A549 (cell line): ENCODE measurements at regions not wholly inside any gene's neighbourhood (a gene's known extent, or its start where the extent isn't known, plus 50 kb on each side); places are given as distances from the start of the nearest gene placed in this dataset.

Source experiments
- ATAC-seq, 2 experiments: fragments of 200-7000 bp in 1 of 2; fragments of >200 bp in 1 of 2; cut with Nextera tagmentation in 1 of 2; cut with Tn5 transposase in 1 of 2; 3 replicates each; pipeline versions ENCODE4 v1.8.0 to v1.9.1; 2018 to 2020; ENCODE audit warnings: mild to moderate bottlenecking in 1 of 2, moderate library complexity in 1 of 2
- CTCF ChIA-PET: fragments of 300-600 bp; sonication (Branson Sonifier 250); formaldehyde crosslinking; extraction: SDS; loops from one replicate; lab custom pipeline; 2021; ENCODE audit warnings: antibody characterized with exemption, inconsistent platforms; lab: Yijun Ruan, JAX
- POLR2A ChIA-PET: fragments of 350-600 bp; formaldehyde crosslinking; extraction: SDS; loops from one replicate; lab custom pipeline; 2021; ENCODE audit warnings: antibody characterized with exemption, inconsistent platforms; lab: Yijun Ruan, JAX
- DNase-seq, 2 experiments: peaks; one replicate each; pipeline versions ENCODE4 v3.0.0 to v3.0.0-alpha.2; 2011 to 2016; ENCODE audit warnings: low read depth in 1 of 2, low spot score in 1 of 2
- FAIRE-seq: peaks from 2 replicates; lab custom pipeline; 2011; peaks lifted over from hg19 to GRCh38; lab: Jason Lieb, UNC
- H3K27ac ChIP-seq, 2 experiments: fragments of >200 bp; sonication (Bioruptor Twin); formaldehyde crosslinking; 3 replicates each; pipeline ENCODE4 v1.5.1; 2016 to 2017
- H3K4me1 ChIP-seq: fragments of >200 bp; sonication (Bioruptor Twin); formaldehyde crosslinking; 3 replicates; pipeline ENCODE4 v1.6.1; 2016
- H3K4me2 ChIP-seq: fragments of >200 bp; sonication (Bioruptor Twin); formaldehyde crosslinking; 3 replicates; pipeline ENCODE4 v1.6.1; 2016
- H3K4me3 ChIP-seq: fragments of >200 bp; sonication (Bioruptor Twin); formaldehyde crosslinking; 3 replicates; pipeline ENCODE4 v1.5.1; 2016
- H3K9me3 ChIP-seq: fragments of >200 bp; sonication (Bioruptor Twin); formaldehyde crosslinking; 3 replicates; pipeline ENCODE4 v1.6.1; 2016
- BHLHE40 ChIP-seq: IDR thresholded peaks from 2 replicates; pipeline ENCODE4 v1.6.1; 2012; ENCODE audit warnings: low read depth, low read length, inconsistent platforms
- CHD2 ChIP-seq: fragments of 150-350 bp; IDR thresholded peaks from 2 replicates; pipeline ENCODE4 v1.6.1; 2014; ENCODE audit warnings: low read length; ENCODE audit not compliant: partially characterized antibody
- E2F6 ChIP-seq: IDR thresholded peaks from 2 replicates; pipeline ENCODE4 v1.6.1; 2012; ENCODE audit warnings: low read depth, borderline replicate concordance
- ELK1 ChIP-seq: fragments of 150-350 bp; IDR thresholded peaks from 2 replicates; pipeline ENCODE4 v1.6.1; 2014; ENCODE audit warnings: low read depth, mild to moderate bottlenecking, low read length
- EP300 ChIP-seq, 2 experiments: fragments of >200 bp; sonication (Bioruptor Twin); formaldehyde crosslinking; IDR thresholded peaks; 2 replicates in 1 of 2; 3 replicates in 1 of 2; pipeline ENCODE4 v1.6.1; 2016 to 2017
- ESRRA ChIP-seq: fragments of 150-350 bp; IDR thresholded peaks from 2 replicates; pipeline ENCODE4 v1.6.1; 2014; ENCODE audit warnings: mild to moderate bottlenecking, low read length, borderline replicate concordance
- FOSL2 ChIP-seq, 2 experiments: fragments of 450-650 bp in 1 of 2; fragments of >200 bp in 1 of 2; sonication (Bioruptor Twin) in 1 of 2; formaldehyde crosslinking; IDR thresholded peaks; 2 replicates each; pipeline versions ENCODE4 v1.5.0 to v1.6.1; 2016 to 2020; ENCODE audit warnings: mild to moderate bottlenecking in 1 of 2, moderate library complexity in 1 of 2
- GATA3 ChIP-seq: IDR thresholded peaks from 2 replicates; pipeline ENCODE4 v1.6.1; 2012; ENCODE audit warnings: borderline replicate concordance
- HES2 ChIP-seq: fragments of >200 bp; sonication (Bioruptor Twin); formaldehyde crosslinking; IDR thresholded peaks from 2 replicates; pipeline ENCODE4 v1.6.1; 2016
- HEYL ChIP-seq: fragments of 250-450 bp; sonication (Bioruptor Pico); IDR thresholded peaks from 2 replicates; pipeline ENCODE4 v1.8.0; 2021; ENCODE audit warnings: mild to moderate bottlenecking, moderate library complexity
- HMGXB4 ChIP-seq: fragments of 250-450 bp; sonication (Bioruptor Pico); IDR thresholded peaks from 2 replicates; pipeline ENCODE4 v1.5.0; 2021; ENCODE audit warnings: mild to moderate bottlenecking, moderate library complexity, borderline replicate concordance
- HOXB13 ChIP-seq: fragments of 250-450 bp; sonication (Bioruptor Pico); IDR thresholded peaks from 2 replicates; pipeline ENCODE4 v1.5.0; 2020; ENCODE audit warnings: low read depth, mild to moderate bottlenecking, moderate library complexity
- HOXB5 ChIP-seq: fragments of 250-450 bp; sonication (Bioruptor Pico); IDR thresholded peaks from 2 replicates; pipeline ENCODE4 v1.5.0; 2020; ENCODE audit warnings: mild to moderate bottlenecking, moderate library complexity
- JUN ChIP-seq, 2 experiments: fragments of >200 bp; sonication (Bioruptor Twin); formaldehyde crosslinking; IDR thresholded peaks; 2 replicates in 1 of 2; 3 replicates in 1 of 2; pipeline ENCODE4 v1.6.1; 2016 to 2017
- KDM5A ChIP-seq: fragments of 200-600 bp; sonication (generic); IDR thresholded peaks from 2 replicates; pipeline ENCODE4 v1.6.1; 2016; ENCODE audit warnings: antibody characterized with exemption, mild to moderate bottlenecking
- MAFK ChIP-seq: fragments of 450-650 bp; IDR thresholded peaks from 2 replicates; pipeline ENCODE4 v1.6.1; 2014; ENCODE audit not compliant: partially characterized antibody
- MAX ChIP-seq: IDR thresholded peaks from 2 replicates; pipeline ENCODE4 v1.6.1; 2012
- NPAS2 ChIP-seq: fragments of 250-450 bp; sonication (Bioruptor Pico); IDR thresholded peaks from 2 replicates; pipeline ENCODE4 v1.8.0; 2022; ENCODE audit warnings: mild to moderate bottlenecking, moderate library complexity, borderline replicate concordance
- PBX3 ChIP-seq: IDR thresholded peaks from 2 replicates; pipeline ENCODE4 v1.6.1; 2012
- PHF8 ChIP-seq: fragments of 200-600 bp; sonication (generic); IDR thresholded peaks from 2 replicates; pipeline ENCODE4 v1.6.1; 2016; ENCODE audit warnings: low read depth, mild to moderate bottlenecking, antibody characterized with exemption, moderate library complexity, borderline replicate concordance
- POLR2AphosphoS2 ChIP-seq: conservative IDR thresholded peaks from 2 replicates; pipeline ENCODE4 v1.6.1; 2012; ENCODE audit warnings: low read length, improper control_type of control experiment, inconsistent platforms
- RCOR1 ChIP-seq: fragments of 150-350 bp; IDR thresholded peaks from 2 replicates; pipeline ENCODE4 v1.6.1; 2014; ENCODE audit warnings: antibody characterized with exemption, low read length, low read depth
- RFX5 ChIP-seq: fragments of 450-650 bp; IDR thresholded peaks from 2 replicates; pipeline ENCODE4 v1.7.1; 2014; ENCODE audit warnings: antibody characterized with exemption, mild to moderate bottlenecking, moderate library complexity
- ZC3H11A ChIP-seq: fragments of 450-650 bp; IDR thresholded peaks from 2 replicates; pipeline ENCODE4 v1.6.1; 2014; ENCODE audit warnings: antibody characterized with exemption, mild to moderate bottlenecking
- ZFP36 ChIP-seq: fragments of 450-650 bp; IDR thresholded peaks from 2 replicates; pipeline ENCODE4 v1.6.1; 2014; ENCODE audit warnings: borderline replicate concordance; ENCODE audit not compliant: partially characterized antibody
- ZSCAN20 ChIP-seq: fragments of 250-450 bp; sonication (Bioruptor Pico); IDR thresholded peaks from 2 replicates; pipeline ENCODE4 v1.8.0; 2022; ENCODE audit warnings: mild to moderate bottlenecking, moderate library complexity
- WGBS: methylation state at CpG from one replicate; pipeline ENCODE4 v1.1.6; 2017; ENCODE audit errors: missing lambda C conversion rate; 5-methylcytosine and 5-hydroxymethylcytosine counted together

GRCh38 chr17:62910277-62910676, 55.8 kb upstream of the TANC2 start:
- CTCF ChIA-PET, result interaction anchor here (0.9 to 2.2 kb wide), 4 partner anchors 10 to 497 kb away, joined by 3 to 4 read pairs (median 4); no protein-coding TSS in a partner anchor
- DNase-seq (no peak), FAIRE-seq (peak; percentile 61), ATAC-seq (no peak)
- H3K4me1 ChIP-seq, result no peaks in the 10 kb centered on the region
- 32% methylated on average over 4 of the region's 4 CpGs for WGBS
- H3K4me2 ChIP-seq, result no peak overlapping the region
- no peak overlapping the region for H3K27ac ChIP-seq
- H3K9me3 ChIP-seq, result peaks cover 9% of the 10 kb centered on the region; the same call in 1 of the 3 replicates
- TF ChIP-seq E2F6 (no peak), PBX3 (no peak), HMGXB4 (CRISPR knock-in tag) (no peak)
- no peak overlapping the region for H3K4me3 ChIP-seq
- POLR2A ChIA-PET, result no interaction called here

- Histone ChIP-seq H3K9me3 (peaks cover 7% of the 10 kb centered on the region; the same call in 1 of the 3 replicates), H3K4me1 (no peaks in the 10 kb centered on the region), H3K4me3 (no peak overlapping the region), H3K4me2 (no peak overlapping the region), H3K27ac (no peak overlapping the region)
- ATAC-seq (no peak), DNase-seq (no peak), FAIRE-seq (no peak)
- TF ChIP-seq EP300 (IDR thresholded peaks at IDR 0.05) (no peak), POLR2AphosphoS2 (no peak), ZSCAN20 (CRISPR knock-in tag) (no peak), HOXB5 (no peak), ZC3H11A (no peak), ZFP36 (no peak), BHLHE40 (no peak), KDM5A (no peak), HES2 (no peak), MAFK (no peak), MAX (no peak)
- ChIA-PET POLR2A (no interaction called here), CTCF (no interaction called here)
- 76% methylated on average over 4 of the region's 4 CpGs for WGBS
Observed at GRCh38 chr17:62907961-62908360, 58.1 kb upstream of the TANC2 start.

- Histone ChIP-seq H3K4me3 (no peak overlapping the region), H3K4me2 (no peak overlapping the region), H3K4me1 (no peaks in the 10 kb centered on the region), H3K9me3 (no peaks in the 10 kb centered on the region; the same call in 2 of the 3 replicates), H3K27ac (no peak overlapping the region)
- POLR2A ChIA-PET, result no interaction called here
- ATAC-seq (no peak), FAIRE-seq (no peak), DNase-seq (no peak)
- TF ChIP-seq FOSL2 (IDR thresholded peaks at IDR 0.05) (no peak), FOSL2 (CRISPR knock-in tag; IDR thresholded peaks at IDR 0.05) (no peak), RFX5 (no peak), HEYL (no peak), ESRRA (no peak), CHD2 (no peak), E2F6 (no peak), MAX (no peak), POLR2AphosphoS2 (no peak), NPAS2 (no peak), GATA3 (no peak), RCOR1 (no peak), PHF8 (no peak), HOXB13 (CRISPR knock-in tag) (no peak), KDM5A (no peak), JUN (IDR thresholded peaks at IDR 0.05) (no peak), ELK1 (no peak)
- CTCF ChIA-PET, result interaction anchor here (0.7 to 1.2 kb wide), 3 partner anchors 12 to 43 kb away, joined by 3 read pairs; no protein-coding TSS in a partner anchor
Observed at GRCh38 chr17:62906881-62907280, 59.2 kb upstream of the TANC2 start.
